ENCODE measurements at regions not wholly inside any gene's neighbourhood (a gene's known extent, or its start where the extent isn't known, plus 50 kb on each side); places are given as distances from the start of the nearest gene placed in this dataset.

DNA sequence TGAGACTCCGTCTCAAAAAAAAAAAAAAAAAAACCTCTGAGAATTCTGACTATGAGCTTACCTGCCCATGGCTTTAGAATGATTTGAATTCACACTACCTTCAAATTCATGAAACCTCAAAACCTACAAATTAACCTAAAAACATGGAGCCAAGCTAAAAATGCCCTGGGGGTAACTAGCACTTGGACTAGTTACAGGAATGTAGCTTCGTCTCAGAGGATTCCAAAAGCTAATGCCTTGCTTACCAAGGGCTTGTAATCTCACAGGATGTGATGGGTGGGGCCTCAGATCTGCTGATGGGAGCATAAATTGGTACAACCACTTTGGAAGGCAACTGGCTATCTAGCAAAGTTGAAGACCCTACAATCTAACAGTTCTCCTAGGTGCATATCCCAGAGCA, 79.4 kb upstream of the SPRY1 start:
- TF ChIP-seq CTCF (IDR thresholded peaks at IDR 0.05; ENCODE audit: low read depth, low read length, poor library complexity, severe bottlenecking) (no peak), EZH2phosphoT487 (IDR thresholded peaks at IDR 0.05; ENCODE audit: borderline replicate concordance, low read length) (no peak)
